ENCODE measurements at regions not wholly inside any gene's neighbourhood (a gene's known extent, or its start where the extent isn't known, plus 50 kb on each side); places are given as distances from the start of the nearest gene placed in this dataset.
"Not testable (repeated sequence)": the region's sequence is repeated elsewhere in the genome, so short reads cannot be mapped to it uniquely, and the experiment has no call there.

DNA sequence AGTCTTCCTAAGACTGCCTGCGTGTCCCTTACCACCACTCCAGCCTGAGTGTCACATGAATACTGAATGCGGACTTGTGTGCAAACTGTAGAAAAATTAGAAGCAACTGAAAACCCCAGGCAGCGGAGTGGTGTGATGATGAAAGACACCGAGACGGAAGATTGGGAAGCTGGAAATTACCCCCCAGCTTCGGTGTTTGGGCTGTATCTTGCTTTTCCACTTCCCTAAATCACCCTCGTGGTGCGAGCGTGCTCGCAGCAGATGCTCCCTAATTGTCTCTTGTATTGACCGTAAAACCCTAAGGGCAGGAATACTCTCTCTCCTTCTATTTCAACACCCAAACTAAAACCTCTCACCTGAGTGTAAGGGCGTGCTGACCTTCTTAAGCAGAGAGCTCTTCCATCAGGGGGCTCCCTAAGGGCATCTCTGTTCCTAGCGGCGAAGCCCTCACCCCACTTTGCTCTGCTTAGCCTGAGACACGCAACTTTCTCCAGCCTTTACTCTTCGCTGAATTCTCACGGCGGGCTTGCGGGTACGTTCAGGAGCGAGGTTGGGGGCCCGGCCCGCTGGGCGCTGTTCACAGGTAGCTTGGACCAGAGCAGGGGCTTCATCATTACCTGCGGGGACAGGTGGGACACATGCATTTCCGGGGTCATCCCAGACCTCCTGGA lies 62.4 kb downstream of the CRYBB2 start:
- no peak for DNase-seq (ENCODE audit: low read depth)

DNA sequence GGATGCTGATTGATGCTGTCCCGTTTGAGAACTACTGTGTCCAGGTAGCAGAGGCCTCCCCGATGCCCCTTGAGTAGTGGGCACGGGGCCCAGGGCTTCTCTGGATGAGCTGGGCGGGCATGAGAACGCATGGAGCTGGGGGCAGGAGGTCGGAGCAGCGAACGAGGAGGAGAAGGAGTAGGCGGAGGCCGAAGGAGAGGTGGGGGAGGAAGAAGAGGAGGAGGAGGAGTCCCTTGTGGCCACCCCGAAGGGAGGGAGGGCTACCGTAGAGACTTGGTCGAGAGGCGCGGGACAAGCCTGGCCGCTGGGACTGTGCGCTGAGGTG lies 62.9 kb downstream of the CRYBB2 start:
- no peak for DNase-seq (ENCODE audit: low read depth)

DNA sequence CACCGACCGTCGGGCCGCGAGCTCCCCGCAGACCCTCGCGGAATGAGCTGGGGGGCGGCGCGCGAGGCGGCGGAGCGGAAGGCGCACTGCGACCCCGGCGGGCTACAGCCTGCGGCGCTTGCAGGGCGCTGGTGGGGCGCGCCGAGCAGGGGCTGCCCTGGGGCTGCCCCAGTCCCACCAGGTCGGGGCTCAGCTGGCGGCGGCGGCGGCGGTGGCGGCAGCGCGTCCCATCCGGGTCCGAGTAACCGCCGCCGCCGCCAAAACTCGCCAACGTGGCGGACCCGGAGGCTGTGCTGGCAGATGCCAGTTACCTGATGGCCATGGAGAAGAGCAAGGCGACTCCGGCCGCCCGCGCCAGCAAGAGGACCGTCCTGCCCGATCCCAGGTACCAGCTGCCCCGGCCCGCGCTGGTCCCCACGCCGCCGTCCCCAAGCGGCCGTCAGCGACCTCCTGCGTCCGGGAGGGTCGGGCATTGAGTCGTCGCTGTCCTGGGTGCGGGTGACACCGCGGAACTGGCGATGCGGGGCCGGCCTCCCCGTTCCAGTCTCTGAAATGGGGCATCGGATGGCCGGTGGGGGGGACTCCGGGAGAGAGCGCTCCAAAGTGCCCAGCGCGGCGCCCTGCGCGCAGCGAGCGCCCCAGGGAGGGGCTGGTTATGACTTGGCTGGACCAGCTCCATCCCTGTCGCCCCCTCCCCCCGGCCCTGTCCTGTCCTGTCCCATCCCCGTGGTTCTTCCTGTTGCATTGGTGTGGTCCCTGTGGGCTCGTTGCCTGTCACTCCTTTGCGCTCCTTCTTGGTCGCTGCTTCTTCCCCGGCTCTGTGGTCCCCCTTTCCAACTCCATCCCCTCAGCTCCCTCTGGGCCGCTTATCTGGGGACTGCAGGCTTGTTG lies 63.5 kb downstream of the CRYBB2 start:
- no peak for DNase-seq (ENCODE audit: low read depth)

DNA sequence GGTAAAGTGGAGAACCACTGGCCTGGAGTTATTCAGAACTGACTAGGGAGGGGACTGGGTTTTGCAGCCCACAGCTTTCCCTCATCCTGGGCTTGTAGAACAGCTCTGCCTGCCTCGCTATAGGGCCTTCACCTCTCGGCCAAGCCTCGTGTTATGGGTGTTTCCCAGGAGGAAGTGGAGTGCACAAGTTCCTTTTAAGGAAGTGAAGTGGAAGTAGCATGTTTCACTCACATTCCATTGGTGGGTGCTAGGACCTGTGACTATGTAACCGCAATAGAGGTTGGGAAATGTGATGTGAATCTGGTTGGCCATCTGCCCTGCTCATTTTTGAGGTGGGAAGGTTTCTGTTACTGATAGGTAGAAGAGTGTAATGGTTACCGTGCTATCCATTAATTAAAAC lies 69.0 kb downstream of the CRYBB2 start:
- not testable (repeated sequence) for DNase-seq (ENCODE audit: low read depth)

DNA sequence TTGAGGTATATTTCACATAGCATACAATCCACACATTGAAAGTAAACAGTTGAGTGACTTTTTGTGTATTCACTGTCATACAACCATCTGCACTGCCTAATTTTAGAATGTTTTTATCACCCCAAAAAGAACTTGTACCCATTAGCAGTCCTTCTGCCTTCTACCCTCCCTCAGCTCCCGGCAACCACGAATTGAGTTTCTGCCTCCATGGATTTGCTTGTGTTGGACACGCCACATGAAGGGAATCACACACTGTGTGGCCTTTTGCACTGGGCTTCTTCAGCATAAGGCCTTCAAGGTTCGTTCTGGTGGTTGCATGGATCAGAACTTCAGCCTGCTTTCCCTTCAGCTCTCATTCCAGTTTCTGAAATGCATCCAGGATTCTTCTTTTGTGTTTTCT lies 82.5 kb downstream of the CRYBB2 start:
- not testable (repeated sequence) for DNase-seq (ENCODE audit: low read depth)

DNA sequence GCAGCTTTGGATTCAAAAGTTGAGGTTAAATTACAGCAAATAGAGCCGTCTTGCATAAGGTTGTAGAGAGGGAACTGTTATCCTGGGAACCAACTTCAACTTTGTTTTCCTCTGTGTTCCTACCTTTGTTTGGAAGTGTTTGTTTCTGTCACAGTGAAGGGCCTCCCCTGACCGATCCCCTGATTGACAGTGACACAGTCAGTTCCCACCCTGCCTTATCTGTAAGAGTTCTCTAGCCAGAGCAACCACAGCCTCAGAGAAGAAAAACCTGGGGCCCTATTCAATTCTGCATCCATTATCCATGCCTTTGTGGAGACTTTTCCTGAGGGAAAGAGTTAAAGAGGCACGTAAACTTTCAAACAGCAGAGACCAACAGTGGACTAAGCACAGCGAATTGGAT lies 90.1 kb downstream of the CRYBB2 start:
- not testable (repeated sequence) for DNase-seq (ENCODE audit: low read depth)

DNA sequence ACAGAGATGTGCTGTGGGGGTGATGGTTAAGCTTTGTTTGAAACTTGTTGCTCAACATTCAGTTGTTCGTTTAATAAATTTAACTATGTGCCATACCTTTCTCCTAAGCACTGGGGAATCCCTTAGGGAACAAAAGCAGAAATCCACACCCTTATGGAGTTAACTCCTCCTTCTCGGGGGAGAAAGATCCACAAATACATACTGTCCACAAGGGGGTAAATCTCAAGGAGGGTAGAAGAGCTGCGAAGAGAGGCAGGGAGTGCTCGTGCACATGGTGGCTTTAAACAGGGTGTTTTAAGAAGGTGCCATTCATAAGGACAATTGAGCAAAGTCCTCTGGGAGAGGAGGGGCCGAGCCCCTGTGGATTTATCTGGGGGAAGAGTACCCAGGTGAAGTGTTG lies 92.5 kb downstream of the CRYBB2 start:
- not testable (repeated sequence) for DNase-seq (ENCODE audit: low read depth)

DNA sequence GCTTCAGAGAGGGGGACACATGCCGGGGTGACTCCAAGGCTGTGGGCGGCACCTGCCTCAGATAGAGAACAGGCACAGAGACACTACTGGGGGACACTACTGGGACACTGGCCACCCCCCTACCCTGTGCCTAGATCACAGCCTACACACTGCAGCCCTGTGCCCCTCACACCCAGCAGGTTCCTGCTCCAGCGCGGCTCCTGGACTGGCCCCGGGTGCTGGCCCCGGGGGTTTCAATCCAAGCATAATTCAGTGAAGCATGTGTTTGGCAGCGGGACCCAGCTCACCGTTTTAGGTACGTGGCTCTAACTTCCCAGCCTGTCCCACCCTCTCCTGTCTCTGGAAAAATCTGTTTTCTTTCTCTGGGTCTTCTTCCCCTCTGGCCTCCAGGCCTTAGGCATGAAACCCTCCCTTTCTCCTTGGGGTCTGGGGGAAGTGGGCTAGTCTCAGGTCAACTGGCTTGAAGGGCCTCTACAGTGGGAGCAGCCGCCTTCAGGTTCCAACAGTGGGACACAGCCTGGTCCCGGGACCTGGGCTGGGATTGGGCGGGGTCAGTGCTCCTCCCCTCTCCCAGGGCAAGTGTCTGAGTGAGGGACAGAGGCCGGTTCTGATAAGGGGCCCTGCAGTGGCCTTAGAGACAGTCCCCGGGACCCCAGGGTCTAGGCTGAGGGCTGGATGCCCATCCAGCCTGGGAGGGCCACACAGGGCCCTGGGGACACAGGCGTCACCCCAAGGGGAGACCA lies 98.8 kb downstream of the CRYBB2 start:
- DNase-seq (ENCODE audit: low read depth), result no peak

DNA sequence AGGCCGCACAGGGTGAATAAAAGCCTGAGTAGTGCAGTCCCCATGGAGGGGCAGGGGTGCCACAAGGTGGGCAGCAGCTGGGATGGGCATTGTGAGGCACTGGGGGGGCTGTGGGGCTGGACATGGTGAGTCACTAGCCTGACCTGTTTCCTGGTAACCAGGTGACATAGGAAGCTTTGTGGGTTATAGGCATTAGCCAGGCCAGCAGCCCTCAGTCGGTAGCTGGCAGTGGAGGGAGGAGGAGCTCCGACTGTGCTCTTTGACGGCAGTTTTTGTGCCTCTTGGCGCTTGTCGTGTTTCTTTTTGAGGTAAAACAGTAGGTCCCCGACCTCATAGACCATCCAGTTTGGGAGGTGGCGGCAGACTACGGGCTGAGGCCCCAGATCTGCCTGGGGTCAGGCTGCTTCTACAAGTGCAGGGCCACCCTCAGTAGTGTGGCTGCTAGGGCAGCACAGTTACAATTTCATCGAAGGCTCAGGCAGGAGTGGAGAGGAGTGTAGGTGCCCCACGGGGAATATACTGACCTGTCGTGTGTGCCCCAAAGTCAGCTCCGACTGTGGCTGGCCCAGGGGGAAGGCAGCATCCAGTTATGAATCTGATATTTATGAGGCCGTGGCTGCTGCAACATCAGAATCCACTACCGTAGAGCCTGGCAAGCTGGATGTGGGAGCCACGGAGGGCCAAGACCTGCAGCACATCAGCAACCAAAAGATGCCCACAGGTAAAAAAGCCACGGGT lies 107.7 kb downstream of the CRYBB2 start:
- peak; percentile 15 for DNase-seq (ENCODE audit: low read depth)

DNA sequence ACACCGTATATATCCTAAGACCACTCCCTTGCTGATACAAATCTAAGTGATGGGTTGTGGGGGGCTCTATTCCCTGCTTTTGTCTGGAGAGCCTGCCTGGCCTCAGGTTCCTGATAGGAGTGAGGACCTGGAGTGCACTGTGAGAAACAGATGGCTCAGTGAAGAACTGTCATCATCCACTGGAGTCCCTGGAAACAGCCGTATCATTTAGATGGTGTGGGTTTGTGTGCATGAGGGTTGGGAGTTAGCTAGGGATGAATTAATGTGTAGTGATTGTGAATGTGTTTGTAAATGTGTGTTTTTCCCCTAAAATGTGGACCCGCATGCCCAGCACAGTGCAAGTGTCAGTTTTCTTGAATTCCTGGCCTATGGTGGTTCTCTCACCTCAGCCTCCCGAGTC lies 111.6 kb downstream of the CRYBB2 start:
- no peak for DNase-seq (ENCODE audit: low read depth)

DNA sequence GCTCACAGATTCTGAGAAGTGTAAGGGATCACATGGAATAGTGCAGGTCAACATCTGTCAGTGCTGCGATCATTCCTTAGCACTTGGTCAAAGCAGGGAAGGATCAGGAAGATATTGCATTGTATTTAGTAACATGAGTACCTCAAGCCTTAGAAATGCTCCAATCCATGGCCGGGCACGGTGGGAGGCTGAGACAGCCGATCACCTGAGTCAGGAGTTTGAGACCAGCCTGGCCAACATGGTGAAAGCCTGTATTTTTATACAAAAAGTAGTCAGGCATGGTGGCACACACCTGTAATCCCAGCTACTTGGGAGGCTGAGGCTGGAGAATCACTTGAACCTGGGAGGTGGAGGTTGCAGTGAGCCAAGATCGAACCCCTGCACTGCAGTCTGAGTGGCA lies 112.5 kb downstream of the CRYBB2 start:
- DNase-seq (ENCODE audit: low read depth), result not testable (repeated sequence)

DNA sequence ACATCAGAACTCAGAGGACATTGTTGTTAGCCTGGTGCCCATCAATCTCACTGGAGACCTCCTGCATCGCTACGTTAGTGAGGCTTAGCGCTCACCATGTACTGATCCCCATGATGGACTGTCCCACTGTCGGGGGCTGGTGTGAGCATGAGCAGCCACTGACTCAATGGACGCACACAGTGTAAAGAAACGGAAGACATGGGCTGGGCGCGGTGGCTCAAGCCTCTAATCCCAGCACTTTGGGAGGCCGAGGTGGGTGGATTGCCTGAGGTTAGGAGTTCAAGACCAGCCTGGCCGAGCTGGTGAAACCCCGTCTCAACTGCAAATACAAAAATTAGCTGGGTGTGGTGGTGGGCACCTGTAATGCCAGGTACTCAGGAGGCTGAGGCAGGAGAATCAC lies 112.9 kb downstream of the CRYBB2 start:
- no peak for DNase-seq (ENCODE audit: low read depth)

DNA sequence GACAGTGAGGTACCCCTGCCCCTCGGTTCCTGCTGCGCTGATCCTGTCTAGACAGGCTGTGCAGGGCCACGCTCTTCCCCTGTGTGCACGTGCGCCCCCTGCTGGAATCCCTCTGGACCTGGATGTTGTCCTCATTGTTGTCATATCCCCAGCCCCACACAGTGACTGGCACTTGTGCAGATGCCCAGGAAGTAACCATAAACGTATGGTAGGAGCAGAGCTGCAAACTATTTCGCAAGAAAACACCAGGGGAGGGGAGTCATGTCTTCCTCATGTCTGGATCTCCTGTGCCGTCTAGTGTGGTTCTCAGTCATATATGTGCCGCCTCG lies 114.7 kb downstream of the CRYBB2 start:
- peak; percentile 41 for DNase-seq (ENCODE audit: low read depth)

DNA sequence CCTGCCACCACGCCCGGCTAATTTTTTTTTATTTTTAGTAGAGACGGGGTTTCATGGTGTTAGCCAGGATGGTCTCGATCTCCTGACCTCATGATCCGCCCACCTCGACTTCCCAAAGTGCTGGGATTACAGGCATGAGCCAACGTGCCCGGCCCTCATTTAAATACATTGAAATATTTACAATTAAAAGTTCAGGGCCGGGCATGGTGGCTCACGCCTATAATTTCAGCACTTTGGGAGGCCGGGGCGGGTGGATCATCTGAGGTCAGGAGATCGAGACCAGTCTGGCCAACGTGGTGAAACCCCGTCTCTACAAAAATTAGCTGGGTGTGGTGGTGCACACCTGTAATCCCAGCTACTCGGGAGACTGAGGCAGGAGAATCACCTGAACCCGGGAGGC lies 115.2 kb downstream of the CRYBB2 start:
- not testable (repeated sequence) for DNase-seq (ENCODE audit: low read depth)

DNA sequence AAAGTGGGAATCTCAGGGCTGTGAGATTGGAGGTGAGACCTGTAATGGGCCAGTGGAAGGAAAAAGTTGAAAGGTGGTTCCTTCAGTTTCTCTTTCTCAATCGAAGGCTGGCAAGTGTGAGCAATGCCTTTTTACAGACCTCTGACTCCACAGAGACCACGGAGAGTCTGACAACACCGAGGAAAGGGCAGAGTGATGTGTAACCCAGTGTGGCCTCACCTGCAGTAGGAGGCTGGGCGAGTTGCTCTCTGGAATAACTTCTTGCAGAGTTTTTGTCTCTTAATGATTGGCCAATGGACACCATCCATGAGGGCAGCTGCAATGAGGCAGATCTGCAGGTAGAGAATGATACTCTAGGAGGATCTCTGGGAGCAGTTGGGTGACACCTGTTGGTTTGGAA lies 115.8 kb downstream of the CRYBB2 start:
- not testable (repeated sequence) for DNase-seq (ENCODE audit: low read depth)

DNA sequence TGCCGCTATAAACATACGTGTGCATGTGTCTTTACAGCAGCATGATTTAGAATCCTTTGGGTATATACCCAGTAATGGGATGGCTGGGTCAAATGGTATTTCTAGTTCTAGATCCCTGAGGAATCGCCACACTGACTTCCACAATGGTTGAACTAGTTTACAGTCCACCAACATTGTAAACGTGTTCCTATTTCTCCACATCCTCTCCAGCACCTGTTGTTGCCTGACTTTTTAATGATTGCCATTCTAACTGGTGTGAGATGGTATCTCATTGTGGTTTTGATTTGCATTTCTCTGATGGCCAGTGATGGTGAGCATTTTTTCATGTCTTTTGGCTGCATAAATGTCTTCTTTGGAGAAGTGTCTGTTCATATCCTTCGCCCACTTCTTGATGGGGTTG lies 121.1 kb downstream of the CRYBB2 start:
- not testable (repeated sequence) for DNase-seq (ENCODE audit: low read depth)

DNA sequence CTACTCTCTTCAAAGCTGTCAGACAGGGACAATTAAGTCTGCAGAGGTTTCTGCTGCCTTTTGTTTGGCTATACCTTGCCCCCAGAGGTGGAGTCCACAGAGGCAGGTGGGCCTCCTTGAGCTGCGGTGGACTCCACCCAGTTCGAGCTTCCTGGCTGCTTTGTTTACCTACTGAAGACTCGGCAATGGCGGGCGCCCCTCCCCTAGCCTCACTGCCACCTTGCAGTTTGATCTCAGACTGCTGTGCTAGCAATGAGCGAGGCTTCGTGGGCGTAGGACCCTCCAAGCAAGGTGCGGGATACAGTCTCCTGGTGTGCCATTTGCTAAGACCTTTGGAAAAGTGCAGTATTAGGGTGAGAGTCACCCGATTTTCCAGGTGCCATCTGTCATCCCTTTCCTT lies 124.9 kb downstream of the CRYBB2 start:
- DNase-seq (ENCODE audit: low read depth), result not testable (repeated sequence)

DNA sequence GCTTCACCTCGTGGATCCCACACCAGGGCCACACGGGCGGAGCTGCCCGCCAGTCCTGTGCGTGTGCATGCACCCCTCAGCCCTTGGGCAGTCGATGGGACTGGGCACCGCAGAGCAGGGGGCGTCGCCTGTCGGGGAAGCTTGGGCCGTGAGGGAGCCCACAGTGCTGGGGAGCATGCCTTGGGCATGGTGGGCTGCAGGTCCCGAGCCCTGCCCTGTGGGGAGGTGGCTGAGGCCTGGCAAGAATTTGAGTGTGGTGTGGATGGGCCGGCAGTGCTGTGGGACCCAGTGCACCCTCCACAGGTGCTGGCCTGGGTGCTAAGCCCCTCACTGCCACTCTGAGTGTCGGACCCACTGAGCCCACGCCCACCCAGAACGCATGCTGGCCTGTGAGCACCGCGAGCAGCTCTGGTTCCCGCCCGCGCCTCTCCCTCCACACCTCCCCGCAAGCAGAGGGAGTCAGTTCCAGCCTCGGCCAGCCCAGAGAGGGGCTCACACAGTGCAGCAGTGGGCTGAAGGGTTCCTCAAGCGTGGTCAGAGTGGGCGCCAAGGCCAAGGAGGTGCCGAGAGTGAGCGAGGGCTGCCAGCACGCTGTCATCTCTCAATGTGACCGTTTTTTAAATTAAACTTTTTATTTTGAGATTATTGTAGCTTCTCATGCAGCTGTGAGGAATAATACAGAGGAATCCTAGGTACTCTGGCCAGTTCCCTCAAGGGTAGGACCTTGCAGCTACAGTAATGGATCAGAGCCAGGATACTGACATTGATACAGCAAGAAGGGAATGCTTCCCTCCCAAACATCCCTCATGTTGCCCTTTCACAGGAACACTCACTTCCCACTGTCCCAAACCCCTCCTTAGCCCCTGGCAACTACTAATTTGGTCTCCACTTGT lies 127.7 kb downstream of the CRYBB2 start:
- DNase-seq (ENCODE audit: low read depth), result no peak

DNA sequence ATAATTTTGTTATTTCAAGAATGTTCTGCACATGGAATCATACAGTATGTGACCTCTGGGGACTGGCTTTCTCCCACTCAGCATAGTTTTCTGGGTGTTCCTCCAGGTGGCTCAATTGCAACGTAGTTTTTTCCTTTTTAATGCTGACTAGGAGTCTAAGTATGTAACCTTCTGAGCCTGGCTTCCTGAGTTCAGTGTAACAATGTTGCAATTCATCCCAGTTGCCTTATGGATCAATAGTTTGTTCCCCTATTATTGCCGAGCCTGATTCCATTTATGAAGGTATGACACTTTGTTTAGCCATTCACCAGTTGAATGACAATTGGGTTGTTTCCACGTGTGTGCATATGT lies 128.3 kb downstream of the CRYBB2 start:
- DNase-seq (ENCODE audit: low read depth), result no peak

DNA sequence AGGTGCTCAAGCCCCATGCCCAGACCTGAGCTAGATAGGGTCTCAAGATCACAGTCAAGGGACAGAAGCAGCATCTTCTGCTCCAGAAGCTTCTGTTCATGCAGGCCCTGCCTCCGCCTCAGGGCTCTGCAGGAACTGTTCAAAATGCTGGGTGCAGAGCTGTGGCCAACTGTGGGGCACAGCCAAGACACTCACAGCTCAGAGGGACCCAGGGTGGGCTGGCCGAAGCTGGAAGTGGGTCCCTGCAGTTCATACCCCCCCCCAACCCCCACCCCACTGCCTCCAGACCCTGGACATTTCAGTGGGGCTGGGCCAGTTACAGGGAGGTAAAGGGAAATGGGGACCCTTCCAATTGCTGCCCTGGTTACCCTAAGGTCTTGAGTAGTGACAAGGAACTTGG lies 129.0 kb downstream of the CRYBB2 start:
- DNase-seq (ENCODE audit: low read depth), result no peak

DNA sequence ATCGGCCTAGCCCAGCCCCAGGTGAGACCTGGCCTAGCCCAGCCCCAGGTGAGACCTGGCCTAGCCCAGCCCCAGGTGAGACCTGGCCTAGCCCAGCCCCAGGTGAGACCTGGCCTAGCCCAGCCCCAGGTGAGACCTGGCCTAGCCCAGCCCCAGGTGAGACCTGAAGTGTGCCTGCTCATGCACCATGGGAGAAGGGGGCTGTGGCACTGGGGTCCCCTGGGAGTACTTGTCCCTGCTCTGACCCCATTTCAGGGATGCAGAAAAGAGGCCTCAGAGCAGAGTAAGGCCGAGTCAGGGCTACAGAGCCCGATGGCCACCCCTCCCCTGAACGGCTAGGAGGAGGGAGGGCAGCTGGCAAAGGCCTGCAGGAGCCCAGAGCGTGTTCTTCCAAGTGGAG lies 129.6 kb downstream of the CRYBB2 start:
- not testable (repeated sequence) for DNase-seq (ENCODE audit: low read depth)

Data from HT1080 (cell line).